Sigmoid colon (tissue), 6 donors: ENCODE measurements at regions not wholly inside any gene's neighbourhood (a gene's known extent, or its start where the extent isn't known, plus 50 kb on each side); places are given as distances from the start of the nearest gene placed in this dataset.
A peak's percentile ranks its signal among the peaks of the same experiment; 100 is the strongest.

ENCODE experiments used
- DNase-seq: peaks from one replicate; pipeline ENCODE4 v3.0.0-alpha.2; 2019
- H3K27ac ChIP-seq, 4 donors: fragments of 200-600 bp; sonication (generic); one replicate each; pipeline ENCODE4 v1.5.1; 2016 to 2019; ENCODE audit warnings: mild to moderate bottlenecking in 1 of 4
- H3K27me3 ChIP-seq, 3 donors: fragments of 200-600 bp; sonication (generic); one replicate each; pipeline ENCODE4 v1.5.1; 2019; ENCODE audit warnings: mild to moderate bottlenecking in 1 of 3
- H3K36me3 ChIP-seq, 4 donors: fragments of 200-600 bp; sonication (generic); one replicate each; pipeline ENCODE4 v1.5.1; 2016 to 2019
- H3K4me1 ChIP-seq, 4 donors: fragments of 200-600 bp; sonication (generic); one replicate each; pipeline ENCODE4 v1.5.1; 2017 to 2019
- H3K4me3 ChIP-seq, 4 donors: fragments of 200-600 bp; sonication (generic); one replicate each; pipeline ENCODE4 v1.5.1; 2017 to 2019; ENCODE audit warnings: mild to moderate bottlenecking in 2 of 4, moderate library complexity in 1 of 4
- H3K9me3 ChIP-seq, 4 donors: fragments of 200-600 bp in 3 of 4; sonication (generic) in 3 of 4; one replicate each; pipeline versions ENCODE4 v1.5.1 to v1.6.1; 2013 to 2019
- EP300 ChIP-seq, 4 donors: sonication (generic); formaldehyde crosslinking; IDR thresholded peaks; one replicate each; pipeline ENCODE4 v1.6.1; 2017; ENCODE audit warnings: antibody characterized with exemption in 4 of 4
- POLR2A ChIP-seq, 2 donors: fragments of 450-650 bp; IDR thresholded peaks; one replicate each; pipeline ENCODE4 v1.6.1; 2016; ENCODE audit warnings: antibody characterized with exemption in 2 of 2, mild to moderate bottlenecking in 2 of 2, moderate library complexity in 2 of 2
- POLR2AphosphoS5 ChIP-seq, 4 donors: sonication (generic); formaldehyde crosslinking; IDR thresholded peaks; one replicate each; pipeline ENCODE4 v1.6.1; 2017; ENCODE audit warnings: antibody characterized with exemption in 4 of 4
- WGBS, 2 donors: extraction: QIAGEN DNeasy Blood & Tissue Kit; methylation state at CpG; one replicate each; pipeline ENCODE4 v1.1.7; 2013; 5-methylcytosine and 5-hydroxymethylcytosine counted together
- intact Hi-C: fragments of 100-400 bp; cut with DNase I; formaldehyde crosslinking; loops from one replicate; pipeline ENCODE4 v1.15.1; 2023
- TF ChIP-seq, protein P1 (sequence below), 4 experiments: fragments of 450-650 bp in 3 of 4; fragments of 200-600 bp in 1 of 4; IDR thresholded peaks; one replicate each; pipeline ENCODE4 v1.5.1; 2016 to 2019; ENCODE audit warnings: antibody characterized with exemption in 4 of 4, mild to moderate bottlenecking in 3 of 4, moderate library complexity in 2 of 4
- donor health status: healthy with polysubstance abuse.
- donor health status: healthy.

DNA sequence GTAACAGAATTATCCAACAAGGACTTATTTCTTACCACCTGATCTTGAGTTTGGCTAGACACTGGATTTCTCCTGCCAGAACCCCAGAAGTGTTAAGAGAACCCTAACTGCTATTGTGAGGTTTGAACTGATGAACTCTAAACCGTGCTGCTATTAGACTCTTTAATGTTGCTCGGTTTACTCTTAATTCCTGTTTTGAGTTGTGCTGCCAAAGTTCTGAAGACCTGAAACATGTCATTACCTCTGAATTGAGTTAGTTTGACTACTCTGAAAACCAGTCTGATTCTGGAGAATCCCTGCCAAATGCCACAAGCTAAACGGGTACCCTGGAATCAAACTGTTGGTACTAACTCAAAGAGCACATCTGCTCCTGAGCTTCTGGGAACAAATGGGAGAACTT, 215.5 kb downstream of the KLF12 start:
- DNase-seq, result no peak
- no peak for TF ChIP-seq POLR2A (IDR thresholded peaks at IDR 0.05)
- TF ChIP-seq, protein P1, sequence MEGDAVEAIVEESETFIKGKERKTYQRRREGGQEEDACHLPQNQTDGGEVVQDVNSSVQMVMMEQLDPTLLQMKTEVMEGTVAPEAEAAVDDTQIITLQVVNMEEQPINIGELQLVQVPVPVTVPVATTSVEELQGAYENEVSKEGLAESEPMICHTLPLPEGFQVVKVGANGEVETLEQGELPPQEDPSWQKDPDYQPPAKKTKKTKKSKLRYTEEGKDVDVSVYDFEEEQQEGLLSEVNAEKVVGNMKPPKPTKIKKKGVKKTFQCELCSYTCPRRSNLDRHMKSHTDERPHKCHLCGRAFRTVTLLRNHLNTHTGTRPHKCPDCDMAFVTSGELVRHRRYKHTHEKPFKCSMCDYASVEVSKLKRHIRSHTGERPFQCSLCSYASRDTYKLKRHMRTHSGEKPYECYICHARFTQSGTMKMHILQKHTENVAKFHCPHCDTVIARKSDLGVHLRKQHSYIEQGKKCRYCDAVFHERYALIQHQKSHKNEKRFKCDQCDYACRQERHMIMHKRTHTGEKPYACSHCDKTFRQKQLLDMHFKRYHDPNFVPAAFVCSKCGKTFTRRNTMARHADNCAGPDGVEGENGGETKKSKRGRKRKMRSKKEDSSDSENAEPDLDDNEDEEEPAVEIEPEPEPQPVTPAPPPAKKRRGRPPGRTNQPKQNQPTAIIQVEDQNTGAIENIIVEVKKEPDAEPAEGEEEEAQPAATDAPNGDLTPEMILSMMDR (IDR thresholded peaks at IDR 0.05), result no peak
- no peak for TF ChIP-seq EP300 (IDR thresholded peaks at IDR 0.05)
- TF ChIP-seq POLR2AphosphoS5 (IDR thresholded peaks at IDR 0.05), result no peak
- peaks cover 0 to 19% (median 16%) of the 10 kb centered on the region in 4 donors for H3K4me1 ChIP-seq
- H3K4me3 ChIP-seq, result no peak overlapping the region
- H3K36me3 ChIP-seq, result no peaks in the 10 kb centered on the region
- intact Hi-C loops, result loop anchor here (10.0 kb wide), 1 partner anchor 216 kb away; the partner anchor contains the start of gene KLF12
- no peaks in the 10 kb centered on the region for H3K27me3 ChIP-seq
- no peak overlapping the region for H3K27ac ChIP-seq
- no peaks in the 10 kb centered on the region for H3K9me3 ChIP-seq
- 63 to 73% methylated on average over 3 of the region's 3 CpGs for WGBS, 2 donors

DNA sequence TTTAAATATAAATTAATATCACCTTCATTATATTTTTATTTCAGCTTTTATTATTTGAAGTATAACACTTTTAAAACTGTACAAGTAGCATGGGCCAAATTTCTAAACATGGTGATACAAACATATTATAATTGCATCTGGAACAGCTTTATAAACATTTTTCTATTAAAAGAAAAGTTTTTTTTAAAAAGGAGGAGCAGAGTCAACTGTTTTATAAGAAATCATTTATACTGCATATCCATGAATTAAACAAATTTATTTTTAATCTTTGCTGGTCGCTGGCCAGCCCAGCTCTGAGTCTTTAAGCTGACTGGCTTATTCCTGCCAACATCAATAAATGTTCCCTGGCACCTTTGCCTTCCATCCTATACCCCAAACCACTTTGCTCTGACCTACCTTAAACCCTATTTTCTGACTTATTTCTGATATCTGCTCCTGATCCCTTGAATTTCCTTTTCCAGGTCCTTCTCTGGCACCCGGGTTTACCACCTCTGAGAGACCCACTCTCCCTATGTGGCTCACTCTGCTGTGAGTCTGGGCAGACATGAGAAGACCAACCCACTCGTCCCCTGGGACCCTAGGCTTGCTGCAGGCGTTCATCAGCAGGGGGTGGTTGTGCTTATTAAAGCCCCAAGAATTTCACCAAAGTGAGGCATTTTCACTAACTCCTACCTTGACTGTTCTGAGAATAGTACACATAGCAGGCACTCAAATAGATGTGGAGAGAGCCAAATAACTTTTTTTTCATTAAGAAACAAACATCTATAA, 220.3 kb downstream of the KLF12 start:
- Histone ChIP-seq H3K4me1 (peaks cover 0 to 42% (median 39%) of the 10 kb centered on the region in 4 donors), H3K27ac (peak overlapping the region; percentile 48 to 70 (median 66)), H3K4me3 (no peak overlapping the region), H3K9me3 (no peaks in the 10 kb centered on the region), H3K36me3 (no peaks in the 10 kb centered on the region), H3K27me3 (no peaks in the 10 kb centered on the region)
- intact Hi-C loops, result loop anchor here (10.0 kb wide), 1 partner anchor 221 kb away; the partner anchor contains the start of gene KLF12
- DNase-seq, result no peak
- TF ChIP-seq POLR2A (IDR thresholded peaks at IDR 0.05) (no peak), POLR2AphosphoS5 (IDR thresholded peaks at IDR 0.05) (no peak), EP300 (IDR thresholded peaks at IDR 0.05) (no peak)
- TF ChIP-seq, protein P1 (IDR thresholded peaks at IDR 0.05), result no peak
- 62 to 78% methylated on average over 4 of the region's 4 CpGs for WGBS, 2 donors

DNA sequence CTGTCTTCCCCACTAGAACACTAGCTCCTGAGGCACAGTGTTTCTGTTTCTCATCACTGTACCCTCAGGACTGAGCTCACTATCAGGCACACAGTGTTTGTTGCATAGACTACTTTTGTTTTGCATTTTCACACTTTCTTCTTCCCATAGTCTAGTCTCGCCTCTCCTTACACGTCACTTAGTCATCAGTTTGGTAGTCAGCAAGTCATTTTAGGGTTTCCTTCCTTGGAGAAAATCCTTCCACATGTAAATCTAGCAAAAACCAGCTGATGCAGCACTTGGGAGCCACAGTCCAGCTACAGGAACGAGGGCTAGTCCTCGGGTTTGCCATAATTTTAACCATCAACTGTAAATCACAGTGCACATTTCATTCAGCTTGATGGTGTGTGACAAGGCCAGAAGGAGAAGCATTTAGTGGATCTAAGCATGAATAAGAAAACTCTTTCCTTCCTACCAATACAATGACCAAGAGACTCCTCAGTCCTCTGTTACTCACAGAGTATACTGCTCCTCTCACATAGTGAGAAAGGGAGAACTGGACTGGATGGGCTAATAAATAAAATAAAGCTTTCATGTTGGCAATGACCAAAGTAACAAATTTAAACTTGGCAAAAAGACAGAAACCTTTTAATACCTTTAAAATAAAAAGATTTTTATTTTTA, 221.0 kb downstream of the KLF12 start:
- intact Hi-C loops, result loop anchor here (10.0 kb wide), 1 partner anchor 222 kb away; the partner anchor contains the start of gene KLF12
- H3K27ac ChIP-seq, result peak overlapping the region; percentile 48 to 70 (median 66)
- no peaks in the 10 kb centered on the region for H3K27me3 ChIP-seq
- WGBS, 2 donors, result 75 to 80% methylated on average over 4 of the region's 4 CpGs
- TF ChIP-seq POLR2AphosphoS5 (IDR thresholded peaks at IDR 0.05), result no peak
- TF ChIP-seq EP300 (IDR thresholded peaks at IDR 0.05), result no peak
- no peak for TF ChIP-seq POLR2A (IDR thresholded peaks at IDR 0.05)
- TF ChIP-seq, protein P1 (IDR thresholded peaks at IDR 0.05), result no peak
- H3K4me3 ChIP-seq, result peak overlapping the region in 1 of 4 donors; percentile 1
- H3K36me3 ChIP-seq, result no peaks in the 10 kb centered on the region
- H3K4me1 ChIP-seq, result peaks cover 0 to 42% (median 39%) of the 10 kb centered on the region in 4 donors
- no peaks in the 10 kb centered on the region for H3K9me3 ChIP-seq
- no peak for DNase-seq

GRCh38 chr13:73911361-73911760, 222.8 kb downstream of the KLF12 start:
- H3K36me3 ChIP-seq, result no peaks in the 10 kb centered on the region
- DNase-seq, result no peak
- TF ChIP-seq, protein P1 (IDR thresholded peaks at IDR 0.05), result no peak
- TF ChIP-seq EP300 (IDR thresholded peaks at IDR 0.05), result no peak
- peaks cover 0 to 39% (median 38%) of the 10 kb centered on the region in 4 donors for H3K4me1 ChIP-seq
- peak overlapping the region in 2 of 4 donors; percentile 48 to 68 for H3K27ac ChIP-seq
- H3K27me3 ChIP-seq, result no peaks in the 10 kb centered on the region
- H3K9me3 ChIP-seq, result no peaks in the 10 kb centered on the region
- intact Hi-C loops, result loop anchor here (10.0 kb wide), 1 partner anchor 223 kb away; the partner anchor contains the start of gene KLF12
- no peak overlapping the region for H3K4me3 ChIP-seq
